OCI-LY7 (cell line): ENCODE measurements at regions not wholly inside any gene's neighbourhood (a gene's known extent, or its start where the extent isn't known, plus 50 kb on each side); places are given as distances from the start of the nearest gene placed in this dataset.

Source experiments
- BruUV-seq: library from RNA; stranded (reverse); fragments of 400-500 nt; replicated peaks from 2 replicates; lab custom pipeline; 2021; lab: Mats Ljungman, UMichigan
- CTCF ChIA-PET: fragments of 300-600 bp; sonication (Branson Sonifier 250); formaldehyde crosslinking; loops from one replicate; lab custom pipeline; 2022; ENCODE audit warnings: antibody characterized with exemption; ENCODE audit not compliant: unreplicated experiment; lab: Charles Lee
- POLR2A ChIA-PET: fragments of 300-600 bp; sonication (Branson Sonifier 250); formaldehyde crosslinking; loops from one replicate; lab custom pipeline; 2022; ENCODE audit warnings: antibody characterized with exemption; lab: Charles Lee
- DNase-seq: peaks from one replicate; pipeline ENCODE4 v3.0.0-alpha.2; 2015; ENCODE audit warnings: low spot score
- H2AFZ ChIP-seq: fragments of 200-600 bp; sonication (generic), shearing (Covaris generic); 2 replicates; pipeline ENCODE4 v1.6.1; 2014; ENCODE audit warnings: mild to moderate bottlenecking, antibody characterized with exemption, low read length, moderate library complexity
- H3K27ac ChIP-seq: fragments of 200-600 bp; sonication (generic); 2 replicates; pipeline ENCODE4 v1.5.1; 2014; ENCODE audit warnings: mixed run types, low read depth, mild to moderate bottlenecking, moderate library complexity, low read length, inconsistent platforms; ENCODE audit not compliant: poor library complexity, severe bottlenecking
- H3K36me3 ChIP-seq: fragments of 200-600 bp; sonication (generic); 2 replicates; pipeline ENCODE4 v1.6.1; 2014; ENCODE audit warnings: mild to moderate bottlenecking, antibody characterized with exemption, low read length, moderate library complexity, mixed read lengths; ENCODE audit not compliant: insufficient read depth
- H3K4me1 ChIP-seq: fragments of 200-600 bp; sonication (generic); 2 replicates; pipeline ENCODE4 v1.5.1; 2014; ENCODE audit warnings: mild to moderate bottlenecking, low read length; ENCODE audit not compliant: insufficient read depth, poor library complexity, severe bottlenecking
- H3K4me2 ChIP-seq: fragments of 200-600 bp; sonication (generic); 2 replicates; pipeline ENCODE4 v1.6.1; 2014; ENCODE audit warnings: mild to moderate bottlenecking, low read length
- H3K4me3 ChIP-seq: fragments of 200-600 bp; sonication (generic); 2 replicates; pipeline ENCODE4 v1.5.1; 2014; ENCODE audit warnings: mild to moderate bottlenecking, low read depth, low read length; ENCODE audit not compliant: poor library complexity, severe bottlenecking
- H3K79me2 ChIP-seq: fragments of 200-600 bp; sonication (generic); 2 replicates; pipeline ENCODE4 v1.6.1; 2016; ENCODE audit warnings: low read depth, mild to moderate bottlenecking, low read length, moderate library complexity, mixed read lengths; ENCODE audit not compliant: insufficient read depth
- H3K9me2 ChIP-seq: fragments of 200-600 bp; sonication (generic); 2 replicates; pipeline ENCODE4 v1.6.1; 2016; ENCODE audit warnings: mild to moderate bottlenecking, low read length, mixed read lengths; ENCODE audit not compliant: insufficient read depth
- H3K9me3 ChIP-seq: fragments of 200-600 bp; sonication (generic); 2 replicates; pipeline ENCODE4 v1.6.1; 2014; ENCODE audit warnings: mild to moderate bottlenecking, mixed run types, low read length, mixed read lengths
- H4K20me1 ChIP-seq: fragments of 200-600 bp; sonication (generic); 2 replicates; pipeline ENCODE4 v1.6.1; 2014; ENCODE audit warnings: mild to moderate bottlenecking, antibody characterized with exemption, low read length, moderate library complexity, mixed read lengths; ENCODE audit not compliant: insufficient read depth
- CTCF ChIP-seq: fragments of 200-600 bp; sonication (generic); conservative IDR thresholded peaks from 2 replicates; pipeline ENCODE4 v1.5.1; 2014; ENCODE audit warnings: mild to moderate bottlenecking, antibody characterized with exemption, low read length, moderate library complexity, mixed read lengths
- EZH2phosphoT487 ChIP-seq: fragments of 200-600 bp; sonication (generic); IDR thresholded peaks from 2 replicates; pipeline ENCODE4 v1.6.1; 2018; ENCODE audit warnings: low read depth, borderline replicate concordance, mild to moderate bottlenecking, mixed run types, antibody characterized with exemption, low read length, moderate library complexity, mixed read lengths
- intact Hi-C: fragments of 100-400 bp; cut with micrococcal nuclease; formaldehyde crosslinking; loops from one replicate; pipeline ENCODE4 v1.10.0; 2022; ENCODE audit not compliant: unreplicated experiment

GRCh38 chr13:44784708-44785080, 204.6 kb downstream of the NUFIP1 start:
- Histone ChIP-seq H3K4me3 (no peak overlapping the region), H3K4me1 (no peaks in the 10 kb centered on the region), H3K9me3 (no peaks in the 10 kb centered on the region), H2AFZ (no peak overlapping the region), H4K20me1 (no peaks in the 10 kb centered on the region), H3K79me2 (no peaks in the 10 kb centered on the region), H3K9me2 (no peaks in the 10 kb centered on the region), H3K36me3 (no peaks in the 10 kb centered on the region), H3K27ac (no peak overlapping the region), H3K4me2 (no peak overlapping the region)
- DNase-seq: no peak
- ChIA-PET CTCF (no interaction called here), POLR2A (no interaction called here)
- no peak for TF ChIP-seq EZH2phosphoT487
- no peak for TF ChIP-seq CTCF
- intact Hi-C loops: no loop called here
- no TSS peak for BruUV-seq

GRCh38 chr13:44783994-44784707, 205.1 kb downstream of the NUFIP1 start:
- no peak for DNase-seq
- Histone ChIP-seq H3K4me3 (no peak overlapping the region), H3K79me2 (no peaks in the 10 kb centered on the region), H3K36me3 (no peaks in the 10 kb centered on the region), H3K9me3 (no peaks in the 10 kb centered on the region), H3K9me2 (no peaks in the 10 kb centered on the region), H3K4me1 (no peaks in the 10 kb centered on the region), H4K20me1 (no peaks in the 10 kb centered on the region), H2AFZ (no peak overlapping the region), H3K27ac (no peak overlapping the region), H3K4me2 (no peak overlapping the region)
- intact Hi-C loops: no loop called here
- ChIA-PET CTCF (no interaction called here), POLR2A (no interaction called here)
- BruUV-seq: no TSS peak
- TF ChIP-seq CTCF (no peak), EZH2phosphoT487 (no peak)

GRCh38 chr13:44780591-44781280, 204.6 kb upstream of the TSC22D1 start:
- H2AFZ ChIP-seq: no peak overlapping the region
- TF ChIP-seq EZH2phosphoT487 (no peak), CTCF (no peak)
- no peaks in the 10 kb centered on the region for H3K9me2 ChIP-seq
- H3K4me1 ChIP-seq: no peaks in the 10 kb centered on the region
- POLR2A ChIA-PET: no interaction called here
- CTCF ChIA-PET: no interaction called here
- no peaks in the 10 kb centered on the region for H3K79me2 ChIP-seq
- no peak overlapping the region for H3K4me3 ChIP-seq
- DNase-seq: no peak
- H3K9me3 ChIP-seq: no peaks in the 10 kb centered on the region
- H3K4me2 ChIP-seq: no peak overlapping the region
- BruUV-seq: no TSS peak
- H4K20me1 ChIP-seq: no peaks in the 10 kb centered on the region
- no peak overlapping the region for H3K27ac ChIP-seq
- H3K36me3 ChIP-seq: no peaks in the 10 kb centered on the region
- intact Hi-C loops: no loop called here
